ENCODE measurements at regions not wholly inside any gene's neighbourhood (a gene's known extent, or its start where the extent isn't known, plus 50 kb on each side); places are given as distances from the start of the nearest gene placed in this dataset.

DNA sequence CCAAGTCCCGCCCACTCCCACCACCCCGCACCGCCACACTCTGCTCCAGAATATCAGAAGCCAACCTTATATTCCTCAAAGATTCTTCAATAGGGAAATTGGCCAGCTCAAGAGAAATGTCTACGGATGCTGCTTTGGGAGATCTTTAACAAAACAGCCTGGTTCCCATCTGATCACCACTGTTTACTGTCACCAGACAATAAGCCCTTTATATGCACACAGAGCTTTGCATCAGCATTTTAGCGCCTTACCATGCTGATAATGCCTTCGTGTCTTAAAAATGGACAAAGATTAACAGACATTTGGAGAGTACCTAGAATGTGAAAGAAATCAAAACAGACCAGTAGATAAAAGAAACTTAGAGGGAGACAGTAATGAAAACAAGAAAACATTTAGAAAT, 141.7 kb upstream of the SYT6 start:
- Histone ChIP-seq H3F3A (replicated peaks; ENCODE audit: insufficient read depth) (no peaks in the 10 kb centered on the region), H3K27ac (ENCODE audit: low read depth in 2 of 2, low read length in 1 of 2) (no peak overlapping the region), H3K4me1 (ENCODE audit: control insufficient read depth in 1 of 2, insufficient read depth in 2 of 2, low read depth in 1 of 2, low read length in 1 of 2) (no peaks in the 10 kb centered on the region; a peak in 1 of 4 replicates), H3K4me2 (no peak overlapping the region), H4K20me1 (ENCODE audit: insufficient read depth) (no peaks in the 10 kb centered on the region), H3K27me3 (ENCODE audit: insufficient read depth) (peaks cover 23% of the 10 kb centered on the region), H3K79me2 (ENCODE audit: insufficient read depth) (no peaks in the 10 kb centered on the region), H2AFZ (ENCODE audit: low read depth) (no peak overlapping the region), H3K36me3 (replicated peaks in 1 of 2; ENCODE audit: control insufficient read depth in 1 of 2, insufficient read depth in 2 of 2, low read length in 1 of 2) (no peaks in the 10 kb centered on the region), H3K4me3 (ENCODE audit: low read depth in 2 of 2, low read length in 1 of 2) (no peak overlapping the region), H3K9me3 (no peaks in the 10 kb centered on the region), H3K9ac (no peak overlapping the region), H3K9me2 (no peaks in the 10 kb centered on the region)
- DNase-seq = no peak
- ChIA-PET POLR2A (no interaction called here), CTCF (interaction anchor here (1.1 to 1.8 kb wide), 2 partner anchors 12 to 13 kb away, joined by 5 to 9 read pairs; no protein-coding TSS in a partner anchor)
- WGBS (ENCODE audit: low lambda C conversion rate) = 39% methylated on average over 6 of the region's 6 CpGs
- no peak for TF ChIP-seq NRF1 (IDR thresholded peaks at IDR 0.05; ENCODE audit: low read depth, low read length)
- no peak for TF ChIP-seq MXI1 (IDR thresholded peaks at IDR 0.05; ENCODE audit: low read depth, low read length)
- no peak for TF ChIP-seq MEF2A (IDR thresholded peaks at IDR 0.05; ENCODE audit: borderline replicate concordance, low read depth)
- TF ChIP-seq, protein P1, sequence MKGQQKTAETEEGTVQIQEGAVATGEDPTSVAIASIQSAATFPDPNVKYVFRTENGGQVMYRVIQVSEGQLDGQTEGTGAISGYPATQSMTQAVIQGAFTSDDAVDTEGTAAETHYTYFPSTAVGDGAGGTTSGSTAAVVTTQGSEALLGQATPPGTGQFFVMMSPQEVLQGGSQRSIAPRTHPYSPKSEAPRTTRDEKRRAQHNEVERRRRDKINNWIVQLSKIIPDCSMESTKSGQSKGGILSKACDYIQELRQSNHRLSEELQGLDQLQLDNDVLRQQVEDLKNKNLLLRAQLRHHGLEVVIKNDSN (IDR thresholded peaks at IDR 0.05; ENCODE audit: borderline replicate concordance, low read depth) = no peak
- TF ChIP-seq, protein P2, sequence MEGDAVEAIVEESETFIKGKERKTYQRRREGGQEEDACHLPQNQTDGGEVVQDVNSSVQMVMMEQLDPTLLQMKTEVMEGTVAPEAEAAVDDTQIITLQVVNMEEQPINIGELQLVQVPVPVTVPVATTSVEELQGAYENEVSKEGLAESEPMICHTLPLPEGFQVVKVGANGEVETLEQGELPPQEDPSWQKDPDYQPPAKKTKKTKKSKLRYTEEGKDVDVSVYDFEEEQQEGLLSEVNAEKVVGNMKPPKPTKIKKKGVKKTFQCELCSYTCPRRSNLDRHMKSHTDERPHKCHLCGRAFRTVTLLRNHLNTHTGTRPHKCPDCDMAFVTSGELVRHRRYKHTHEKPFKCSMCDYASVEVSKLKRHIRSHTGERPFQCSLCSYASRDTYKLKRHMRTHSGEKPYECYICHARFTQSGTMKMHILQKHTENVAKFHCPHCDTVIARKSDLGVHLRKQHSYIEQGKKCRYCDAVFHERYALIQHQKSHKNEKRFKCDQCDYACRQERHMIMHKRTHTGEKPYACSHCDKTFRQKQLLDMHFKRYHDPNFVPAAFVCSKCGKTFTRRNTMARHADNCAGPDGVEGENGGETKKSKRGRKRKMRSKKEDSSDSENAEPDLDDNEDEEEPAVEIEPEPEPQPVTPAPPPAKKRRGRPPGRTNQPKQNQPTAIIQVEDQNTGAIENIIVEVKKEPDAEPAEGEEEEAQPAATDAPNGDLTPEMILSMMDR (IDR thresholded peaks at IDR 0.05) = no peak
- TF ChIP-seq GABPA (IDR thresholded peaks at IDR 0.05; ENCODE audit: low read depth) = no peak
- no peak for TF ChIP-seq GATA2 (CRISPR knock-in tag; IDR thresholded peaks at IDR 0.05)
- TF ChIP-seq, protein P3, sequence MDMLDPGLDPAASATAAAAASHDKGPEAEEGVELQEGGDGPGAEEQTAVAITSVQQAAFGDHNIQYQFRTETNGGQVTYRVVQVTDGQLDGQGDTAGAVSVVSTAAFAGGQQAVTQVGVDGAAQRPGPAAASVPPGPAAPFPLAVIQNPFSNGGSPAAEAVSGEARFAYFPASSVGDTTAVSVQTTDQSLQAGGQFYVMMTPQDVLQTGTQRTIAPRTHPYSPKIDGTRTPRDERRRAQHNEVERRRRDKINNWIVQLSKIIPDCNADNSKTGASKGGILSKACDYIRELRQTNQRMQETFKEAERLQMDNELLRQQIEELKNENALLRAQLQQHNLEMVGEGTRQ (IDR thresholded peaks at IDR 0.05; ENCODE audit: borderline replicate concordance, low read depth, low read length) = no peak

DNA sequence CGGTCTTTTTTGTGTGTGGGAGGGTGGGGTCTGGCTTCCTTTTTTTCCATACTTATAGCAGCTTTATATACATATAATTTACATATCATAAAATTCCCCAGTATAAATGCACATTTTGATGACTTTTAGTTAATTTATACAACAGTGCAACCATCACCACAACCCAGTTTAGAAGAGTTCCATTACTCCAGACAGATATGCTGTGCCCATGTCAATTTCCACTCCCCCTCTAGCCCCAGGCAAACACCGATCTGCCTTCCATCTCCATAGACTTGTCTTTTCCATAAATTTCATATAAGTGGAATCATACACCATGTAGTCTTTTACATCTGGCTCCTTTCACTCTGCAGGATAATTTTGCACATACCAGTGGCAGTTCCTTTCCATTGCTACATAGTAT, 139.2 kb upstream of the SYT6 start:
- Histone ChIP-seq H3K36me3 (replicated peaks in 1 of 2; ENCODE audit: control insufficient read depth in 1 of 2, insufficient read depth in 2 of 2, low read length in 1 of 2) (no peaks in the 10 kb centered on the region), H3K27me3 (ENCODE audit: insufficient read depth) (peaks cover 17% of the 10 kb centered on the region), H3K9ac (no peak overlapping the region), H3K4me2 (no peak overlapping the region), H3K9me2 (no peaks in the 10 kb centered on the region), H3K4me3 (ENCODE audit: low read depth in 2 of 2, low read length in 1 of 2) (no peak overlapping the region), H3K79me2 (ENCODE audit: insufficient read depth) (no peaks in the 10 kb centered on the region), H3K9me3 (no peaks in the 10 kb centered on the region), H3K27ac (ENCODE audit: low read depth in 2 of 2, low read length in 1 of 2) (no peak overlapping the region), H2AFZ (ENCODE audit: low read depth) (no peak overlapping the region), H3K4me1 (ENCODE audit: control insufficient read depth in 1 of 2, insufficient read depth in 2 of 2, low read depth in 1 of 2, low read length in 1 of 2) (no peaks in the 10 kb centered on the region), H4K20me1 (ENCODE audit: insufficient read depth) (no peaks in the 10 kb centered on the region), H3F3A (replicated peaks; ENCODE audit: insufficient read depth) (no peaks in the 10 kb centered on the region)
- ChIA-PET CTCF (interaction anchor here (1.8 kb wide), 1 partner anchor 10 kb away, joined by 13 read pairs; no protein-coding TSS in a partner anchor), POLR2A (no interaction called here)
- no peak for DNase-seq
- TF ChIP-seq JUND (IDR thresholded peaks at IDR 0.05) = no peak
- TF ChIP-seq FOXJ3 (CRISPR knock-in tag; IDR thresholded peaks at IDR 0.05) = no peak
- no peak for TF ChIP-seq EP300 (IDR thresholded peaks at IDR 0.05; ENCODE audit: borderline replicate concordance in 1 of 2, low read depth in 1 of 2, low read length in 1 of 2)
- TF ChIP-seq ELF1 (IDR thresholded peaks at IDR 0.05) = no peak
- no peak for TF ChIP-seq MXI1 (IDR thresholded peaks at IDR 0.05; ENCODE audit: low read depth, low read length)
- TF ChIP-seq GATA2 (CRISPR knock-in tag; IDR thresholded peaks at IDR 0.05) = no peak
- TF ChIP-seq RAD21 (IDR thresholded peaks at IDR 0.05; ENCODE audit: low read length) = no peak
- no peak for TF ChIP-seq CHD2 (IDR thresholded peaks at IDR 0.05; ENCODE audit: low read length, partially characterized antibody)
- TF ChIP-seq, protein P4, sequence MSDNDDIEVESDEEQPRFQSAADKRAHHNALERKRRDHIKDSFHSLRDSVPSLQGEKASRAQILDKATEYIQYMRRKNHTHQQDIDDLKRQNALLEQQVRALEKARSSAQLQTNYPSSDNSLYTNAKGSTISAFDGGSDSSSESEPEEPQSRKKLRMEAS (IDR thresholded peaks at IDR 0.05; ENCODE audit: low read depth) = no peak
- no peak for TF ChIP-seq EZH2phosphoT487 (IDR thresholded peaks at IDR 0.05; ENCODE audit: borderline replicate concordance, low read depth)
- no peak for TF ChIP-seq RCOR1 (IDR thresholded peaks at IDR 0.05; ENCODE audit: low read length)
- TF ChIP-seq RFX5 (IDR thresholded peaks at IDR 0.05; ENCODE audit: low read length) = no peak
- 37% methylated on average over 2 of the region's 2 CpGs for WGBS (ENCODE audit: low lambda C conversion rate)
